CD4-positive, alpha-beta memory T cell (primary cell): ENCODE measurements at regions not wholly inside any gene's neighbourhood (a gene's known extent, or its start where the extent isn't known, plus 50 kb on each side); places are given as distances from the start of the nearest gene placed in this dataset.
A peak's percentile ranks its signal among the peaks of the same experiment; 100 is the strongest.

ENCODE experiments used
- CTCF ChIA-PET: fragments of 350-600 bp; sonication (Branson Sonifier 250); formaldehyde crosslinking; loops from one replicate; lab custom pipeline; 2021; ENCODE audit warnings: inconsistent platforms; ENCODE audit not compliant: partially characterized antibody; lab: Charles Lee
- POLR2A ChIA-PET: fragments of 350-600 bp; sonication (Branson Sonifier 250); formaldehyde crosslinking; loops from one replicate; lab custom pipeline; 2021; ENCODE audit not compliant: partially characterized antibody; lab: Charles Lee
- DNase-seq, 5 donors: peaks; one replicate each; pipeline versions ENCODE4 v3.0.0 to v3.0.0-alpha.2; 2020 to 2022; ENCODE audit warnings: mixed read lengths in 1 of 5
- H3K27ac ChIP-seq: one replicate; pipeline ENCODE4 v1.7.0; 2013; ENCODE audit warnings: low read depth, low read length
- H3K27me3 ChIP-seq: 2 replicates; pipeline ENCODE4 v1.7.0; 2013; ENCODE audit warnings: mild to moderate bottlenecking, low read length, moderate library complexity; ENCODE audit not compliant: insufficient read depth
- H3K36me3 ChIP-seq: 2 replicates; pipeline ENCODE4 v1.7.0; 2013; ENCODE audit warnings: mild to moderate bottlenecking, low read length, moderate library complexity; ENCODE audit not compliant: insufficient read depth
- H3K4me1 ChIP-seq: 2 replicates; pipeline ENCODE4 v1.7.0; 2013; ENCODE audit warnings: mild to moderate bottlenecking, low read length, moderate library complexity; ENCODE audit not compliant: insufficient read depth
- H3K4me3 ChIP-seq, 2 donors: one replicate each; pipeline ENCODE4 v1.7.0; 2013; ENCODE audit warnings: low read length in 2 of 2, mild to moderate bottlenecking in 1 of 2
- H3K9me3 ChIP-seq, 2 donors: one replicate each; pipeline ENCODE4 v1.7.0; 2013; ENCODE audit warnings: low read length in 2 of 2, control low read depth in 1 of 2; ENCODE audit not compliant: control insufficient read depth in 1 of 2
- H3K27ac Mint-ChIP-seq, 7 donors: one replicate each; pipeline ENCODE4 v1.8.0; 2020 to 2021; ENCODE audit warnings: mixed read lengths in 7 of 7, mild to moderate bottlenecking in 6 of 7, inconsistent platforms in 3 of 7, moderate library complexity in 3 of 7
- H3K27me3 Mint-ChIP-seq, 2 donors: one replicate each; pipeline ENCODE4 v1.8.0; 2020 to 2021; ENCODE audit warnings: mixed read lengths in 2 of 2
- H3K36me3 Mint-ChIP-seq, 2 donors: one replicate each; pipeline ENCODE4 v1.8.0; 2020 to 2021; ENCODE audit warnings: mixed read lengths in 2 of 2, inconsistent platforms in 1 of 2, mild to moderate bottlenecking in 1 of 2
- H3K4me1 Mint-ChIP-seq, 4 donors: one replicate each; pipeline ENCODE4 v1.8.0; 2020 to 2021; ENCODE audit warnings: mixed read lengths in 4 of 4, mild to moderate bottlenecking in 1 of 4
- H3K4me3 Mint-ChIP-seq, 8 donors: one replicate each; pipeline ENCODE4 v1.8.0; 2020 to 2021; ENCODE audit warnings: mixed read lengths in 8 of 8, mild to moderate bottlenecking in 7 of 8, moderate library complexity in 6 of 8, inconsistent platforms in 3 of 8
- H3K9me3 Mint-ChIP-seq, 8 donors: one replicate each; pipeline ENCODE4 v1.8.0; 2020 to 2021; ENCODE audit warnings: mixed read lengths in 8 of 8, mild to moderate bottlenecking in 5 of 8, inconsistent platforms in 3 of 8, moderate library complexity in 1 of 8
- intact Hi-C: fragments of 100-400 bp; cut with micrococcal nuclease; formaldehyde crosslinking; loops from one replicate; pipeline ENCODE4 v1.15.1; 2023

GRCh38 chr2:147390475-147390874 lies 454.4 kb upstream of the ACVR2A start:
- H3K27me3 ChIP-seq, result no peaks in the 10 kb centered on the region
- H3K9me3 Mint-ChIP-seq, result no peaks in the 10 kb centered on the region
- no peak overlapping the region for H3K27ac Mint-ChIP-seq
- no peak overlapping the region for H3K27ac ChIP-seq
- H3K36me3 ChIP-seq, result no peaks in the 10 kb centered on the region
- H3K9me3 ChIP-seq, result no peaks in the 10 kb centered on the region
- intact Hi-C loops, result no loop called here
- POLR2A ChIA-PET, result no interaction called here
- CTCF ChIA-PET, result no interaction called here
- no peaks in the 10 kb centered on the region for H3K36me3 Mint-ChIP-seq
- no peak for DNase-seq
- H3K4me3 ChIP-seq, result no peak overlapping the region
- no peaks in the 10 kb centered on the region for H3K4me1 Mint-ChIP-seq
- H3K4me1 ChIP-seq, result no peaks in the 10 kb centered on the region
- peaks cover 0 to 1% of the 10 kb centered on the region in 2 donors for H3K27me3 Mint-ChIP-seq
- H3K4me3 Mint-ChIP-seq, result no peak overlapping the region

- no peaks in the 10 kb centered on the region for H3K4me1 Mint-ChIP-seq
- H3K27me3 Mint-ChIP-seq, result peaks cover 0 to 1% of the 10 kb centered on the region in 2 donors
- DNase-seq, result no peak
- H3K9me3 Mint-ChIP-seq, result no peaks in the 10 kb centered on the region
- ChIA-PET POLR2A (interaction anchor here (0.8 kb wide), 1 partner anchor 10 kb away, joined by 3 read pairs; no protein-coding TSS in a partner anchor), CTCF (no interaction called here)
- intact Hi-C loops, result no loop called here
- Histone ChIP-seq H3K27ac (no peak overlapping the region), H3K4me1 (no peaks in the 10 kb centered on the region), H3K9me3 (no peaks in the 10 kb centered on the region), H3K27me3 (no peaks in the 10 kb centered on the region), H3K36me3 (no peaks in the 10 kb centered on the region), H3K4me3 (no peak overlapping the region)
- no peaks in the 10 kb centered on the region for H3K36me3 Mint-ChIP-seq
- peak overlapping the region in 1 of 7 donors; percentile 67 for H3K27ac Mint-ChIP-seq
- H3K4me3 Mint-ChIP-seq, result no peak overlapping the region
Measured at GRCh38 chr2:147389218-147389617, 455.6 kb upstream of the ACVR2A start.

- ChIA-PET CTCF (no interaction called here), POLR2A (interaction anchor here (0.8 kb wide), 1 partner anchor 9 kb away, joined by 3 read pairs; no protein-coding TSS in a partner anchor)
- DNase-seq, result no peak
- no peaks in the 10 kb centered on the region for H3K9me3 ChIP-seq
- H3K9me3 Mint-ChIP-seq, result peaks cover 0 to under 1% (median 0%) of the 10 kb centered on the region in 8 donors
- intact Hi-C loops, result no loop called here
- no peaks in the 10 kb centered on the region for H3K4me1 Mint-ChIP-seq
- peaks cover 0 to 1% of the 10 kb centered on the region in 2 donors for H3K27me3 Mint-ChIP-seq
- no peak overlapping the region for H3K27ac Mint-ChIP-seq
- H3K27ac ChIP-seq, result no peak overlapping the region
- H3K27me3 ChIP-seq, result no peaks in the 10 kb centered on the region
- H3K36me3 ChIP-seq, result no peaks in the 10 kb centered on the region
- no peaks in the 10 kb centered on the region for H3K36me3 Mint-ChIP-seq
- no peaks in the 10 kb centered on the region for H3K4me1 ChIP-seq
- H3K4me3 ChIP-seq, result no peak overlapping the region
- H3K4me3 Mint-ChIP-seq, result no peak overlapping the region
Measured at GRCh38 chr2:147388217-147388616, 456.6 kb upstream of the ACVR2A start.

- Mint-ChIP-seq H3K27me3 (no peaks in the 10 kb centered on the region), H3K9me3 (peaks cover 0 to 3% (median 0%) of the 10 kb centered on the region in 8 donors), H3K4me1 (no peaks in the 10 kb centered on the region), H3K4me3 (no peak overlapping the region), H3K27ac (peak overlapping the region in 1 of 7 donors; percentile 20), H3K36me3 (no peaks in the 10 kb centered on the region)
- H3K27ac ChIP-seq, result no peak overlapping the region
- no peaks in the 10 kb centered on the region for H3K36me3 ChIP-seq
- no peak overlapping the region for H3K4me3 ChIP-seq
- DNase-seq, result no peak
- no peaks in the 10 kb centered on the region for H3K9me3 ChIP-seq
- no peaks in the 10 kb centered on the region for H3K4me1 ChIP-seq
- ChIA-PET POLR2A (no interaction called here), CTCF (interaction anchor here (0.5 kb wide), 1 partner anchor 59 kb away, joined by 3 read pairs; no protein-coding TSS in a partner anchor)
- intact Hi-C loops, result no loop called here
- H3K27me3 ChIP-seq, result no peaks in the 10 kb centered on the region
Measured at GRCh38 chr2:147386284-147386683, 458.5 kb upstream of the ACVR2A start.

GRCh38 chr2:147385600-147385999 lies 459.2 kb upstream of the ACVR2A start:
- Mint-ChIP-seq H3K9me3 (peaks cover 0 to 3% (median 0%) of the 10 kb centered on the region in 8 donors), H3K4me1 (no peaks in the 10 kb centered on the region), H3K27ac (no peak overlapping the region), H3K27me3 (no peaks in the 10 kb centered on the region), H3K4me3 (no peak overlapping the region), H3K36me3 (no peaks in the 10 kb centered on the region)
- H3K4me3 ChIP-seq, result no peak overlapping the region
- no peak overlapping the region for H3K27ac ChIP-seq
- H3K36me3 ChIP-seq, result no peaks in the 10 kb centered on the region
- no peaks in the 10 kb centered on the region for H3K9me3 ChIP-seq
- ChIA-PET CTCF (no interaction called here), POLR2A (no interaction called here)
- intact Hi-C loops, result no loop called here
- no peak for DNase-seq
- H3K4me1 ChIP-seq, result no peaks in the 10 kb centered on the region
- no peaks in the 10 kb centered on the region for H3K27me3 ChIP-seq

GRCh38 chr2:147384659-147385058 lies 460.2 kb upstream of the ACVR2A start:
- no peaks in the 10 kb centered on the region for H3K27me3 ChIP-seq
- no peaks in the 10 kb centered on the region for H3K36me3 Mint-ChIP-seq
- no peaks in the 10 kb centered on the region for H3K4me1 Mint-ChIP-seq
- no peaks in the 10 kb centered on the region for H3K27me3 Mint-ChIP-seq
- intact Hi-C loops, result no loop called here
- H3K4me3 Mint-ChIP-seq, result no peak overlapping the region
- no peak for DNase-seq
- H3K36me3 ChIP-seq, result no peaks in the 10 kb centered on the region
- H3K9me3 Mint-ChIP-seq, result peaks cover 0 to 3% (median 0%) of the 10 kb centered on the region in 8 donors
- CTCF ChIA-PET, result no interaction called here
- no peak overlapping the region for H3K27ac ChIP-seq
- no peaks in the 10 kb centered on the region for H3K4me1 ChIP-seq
- H3K9me3 ChIP-seq, result no peaks in the 10 kb centered on the region
- H3K27ac Mint-ChIP-seq, result no peak overlapping the region
- POLR2A ChIA-PET, result no interaction called here
- H3K4me3 ChIP-seq, result no peak overlapping the region

GRCh38 chr2:147382322-147382948 lies 462.4 kb upstream of the ACVR2A start:
- DNase-seq, result no peak
- Mint-ChIP-seq H3K9me3 (peaks cover 0 to 7% (median 0%) of the 10 kb centered on the region in 8 donors), H3K36me3 (no peaks in the 10 kb centered on the region), H3K4me1 (peaks cover 0 to 2% (median 0%) of the 10 kb centered on the region in 4 donors), H3K27me3 (no peaks in the 10 kb centered on the region), H3K4me3 (no peak overlapping the region), H3K27ac (no peak overlapping the region)
- H3K9me3 ChIP-seq, result no peaks in the 10 kb centered on the region
- no peak overlapping the region for H3K27ac ChIP-seq
- H3K4me3 ChIP-seq, result no peak overlapping the region
- no peaks in the 10 kb centered on the region for H3K4me1 ChIP-seq
- ChIA-PET CTCF (no interaction called here), POLR2A (no interaction called here)
- intact Hi-C loops, result no loop called here
- no peaks in the 10 kb centered on the region for H3K36me3 ChIP-seq
- H3K27me3 ChIP-seq, result no peaks in the 10 kb centered on the region
